C4-2B (cell line): ENCODE measurements at regions not wholly inside any gene's neighbourhood (a gene's known extent, or its start where the extent isn't known, plus 50 kb on each side); places are given as distances from the start of the nearest gene placed in this dataset.

Experiments used
- CTCF ChIP-seq: fragments of 450-650 bp; conservative IDR thresholded peaks from 2 replicates; pipeline ENCODE4 v1.5.1; 2017; ENCODE audit warnings: mild to moderate bottlenecking
- ZFX ChIP-seq: fragments of 450-650 bp; IDR thresholded peaks from 2 replicates; pipeline ENCODE4 v1.6.1; 2017

GRCh38 chr14:106422066-106422465, 895.7 kb downstream of the TMEM121 start:
- TF ChIP-seq CTCF, result no peak
- TF ChIP-seq ZFX, result no peak
